ENCODE measurements at regions not wholly inside any gene's neighbourhood (a gene's known extent, or its start where the extent isn't known, plus 50 kb on each side); places are given as distances from the start of the nearest gene placed in this dataset.
A peak's percentile ranks its signal among the peaks of the same experiment; 100 is the strongest.

DNA sequence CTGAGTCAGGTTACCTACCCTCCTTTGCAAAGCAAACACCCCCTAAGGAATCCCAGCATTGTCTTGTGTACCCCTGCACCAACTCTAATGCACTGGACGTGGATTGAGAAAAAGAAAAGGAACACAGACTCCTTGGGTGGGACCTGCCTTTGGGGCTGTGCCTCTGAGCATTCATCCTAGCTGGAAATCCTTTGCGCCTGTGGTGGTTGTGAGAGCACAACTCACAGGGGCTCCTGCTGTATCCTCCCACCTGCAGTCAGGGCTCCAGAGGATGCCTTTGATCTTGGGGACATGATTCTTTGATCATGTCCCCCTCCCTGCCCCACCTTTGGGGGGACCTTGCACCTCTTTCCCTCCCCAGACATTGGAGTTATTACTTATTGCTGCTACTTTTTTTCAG is 338.5 kb downstream of the GADD45G start:
- TF ChIP-seq, protein P1, sequence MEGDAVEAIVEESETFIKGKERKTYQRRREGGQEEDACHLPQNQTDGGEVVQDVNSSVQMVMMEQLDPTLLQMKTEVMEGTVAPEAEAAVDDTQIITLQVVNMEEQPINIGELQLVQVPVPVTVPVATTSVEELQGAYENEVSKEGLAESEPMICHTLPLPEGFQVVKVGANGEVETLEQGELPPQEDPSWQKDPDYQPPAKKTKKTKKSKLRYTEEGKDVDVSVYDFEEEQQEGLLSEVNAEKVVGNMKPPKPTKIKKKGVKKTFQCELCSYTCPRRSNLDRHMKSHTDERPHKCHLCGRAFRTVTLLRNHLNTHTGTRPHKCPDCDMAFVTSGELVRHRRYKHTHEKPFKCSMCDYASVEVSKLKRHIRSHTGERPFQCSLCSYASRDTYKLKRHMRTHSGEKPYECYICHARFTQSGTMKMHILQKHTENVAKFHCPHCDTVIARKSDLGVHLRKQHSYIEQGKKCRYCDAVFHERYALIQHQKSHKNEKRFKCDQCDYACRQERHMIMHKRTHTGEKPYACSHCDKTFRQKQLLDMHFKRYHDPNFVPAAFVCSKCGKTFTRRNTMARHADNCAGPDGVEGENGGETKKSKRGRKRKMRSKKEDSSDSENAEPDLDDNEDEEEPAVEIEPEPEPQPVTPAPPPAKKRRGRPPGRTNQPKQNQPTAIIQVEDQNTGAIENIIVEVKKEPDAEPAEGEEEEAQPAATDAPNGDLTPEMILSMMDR (IDR thresholded peaks at IDR 0.05): no peak
- peaks cover 15% of the 10 kb centered on the region for H3K27me3 Mint-ChIP-seq (ENCODE audit: unreplicated experiment)
- peak; percentile 65 for DNase-seq (ENCODE audit: extremely low spot score, unreplicated experiment)
- no peaks in the 10 kb centered on the region for H3K9me3 Mint-ChIP-seq (ENCODE audit: unreplicated experiment)
- H3K36me3 Mint-ChIP-seq (ENCODE audit: unreplicated experiment): no peaks in the 10 kb centered on the region
- H3K4me3 Mint-ChIP-seq (ENCODE audit: unreplicated experiment): no peak overlapping the region
- H3K4me1 Mint-ChIP-seq (ENCODE audit: unreplicated experiment): peaks cover 5% of the 10 kb centered on the region
- no peak overlapping the region for H3K27ac Mint-ChIP-seq (ENCODE audit: unreplicated experiment)

DNA sequence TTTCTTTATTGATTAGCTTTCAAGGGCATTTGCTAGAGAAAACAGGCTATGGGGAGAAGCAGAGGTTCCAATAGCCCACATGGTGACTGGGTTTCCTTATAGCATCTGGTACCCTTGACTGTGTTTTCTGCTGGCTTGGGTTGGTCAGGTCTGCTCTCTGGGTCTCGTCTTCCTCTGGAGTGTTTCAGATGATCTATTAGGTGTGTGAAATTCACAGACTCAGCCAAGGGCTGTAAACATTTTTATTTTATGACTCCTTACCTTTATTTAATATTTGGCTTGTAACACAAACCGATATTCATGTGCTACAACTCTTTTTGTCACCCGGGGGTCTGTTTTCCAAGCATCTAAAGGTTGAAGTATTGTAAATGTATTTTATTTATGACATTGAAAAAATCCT is 338.9 kb downstream of the GADD45G start:
- no peak overlapping the region for H3K27ac Mint-ChIP-seq (ENCODE audit: unreplicated experiment)
- H3K9me3 Mint-ChIP-seq (ENCODE audit: unreplicated experiment): no peaks in the 10 kb centered on the region
- no peak for DNase-seq (ENCODE audit: extremely low spot score, unreplicated experiment)
- peaks cover 13% of the 10 kb centered on the region for H3K27me3 Mint-ChIP-seq (ENCODE audit: unreplicated experiment)
- TF ChIP-seq, protein P1 (IDR thresholded peaks at IDR 0.05): no peak
- H3K36me3 Mint-ChIP-seq (ENCODE audit: unreplicated experiment): no peaks in the 10 kb centered on the region
- H3K4me3 Mint-ChIP-seq (ENCODE audit: unreplicated experiment): no peak overlapping the region
- peaks cover 3% of the 10 kb centered on the region for H3K4me1 Mint-ChIP-seq (ENCODE audit: unreplicated experiment)

DNA sequence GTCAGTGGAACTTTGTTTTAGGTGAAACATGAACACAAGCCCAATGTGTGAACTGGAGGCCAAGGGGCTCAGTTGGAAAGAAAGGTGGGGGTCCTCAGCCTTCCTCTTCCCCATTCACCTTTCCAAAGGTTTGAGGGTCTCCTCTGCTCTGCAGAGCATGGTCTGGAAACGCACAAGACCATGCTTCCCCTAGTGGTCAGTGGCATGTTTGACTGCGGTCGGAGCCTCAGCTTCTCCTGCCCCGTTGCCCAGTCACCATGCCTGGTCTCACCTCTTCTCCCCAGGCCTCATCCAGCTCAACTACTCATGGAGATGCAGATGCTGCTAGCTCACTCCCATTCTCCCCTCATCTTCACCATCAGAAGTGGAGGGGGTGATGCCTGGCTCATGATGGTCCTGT is 340.3 kb downstream of the GADD45G start:
- H3K4me3 Mint-ChIP-seq (ENCODE audit: unreplicated experiment): no peak overlapping the region
- H3K27me3 Mint-ChIP-seq (ENCODE audit: unreplicated experiment): peaks cover 9% of the 10 kb centered on the region
- no peaks in the 10 kb centered on the region for H3K36me3 Mint-ChIP-seq (ENCODE audit: unreplicated experiment)
- DNase-seq (ENCODE audit: extremely low spot score, unreplicated experiment): peak; percentile 44
- no peaks in the 10 kb centered on the region for H3K9me3 Mint-ChIP-seq (ENCODE audit: unreplicated experiment)
- H3K27ac Mint-ChIP-seq (ENCODE audit: unreplicated experiment): no peak overlapping the region
- no peaks in the 10 kb centered on the region for H3K4me1 Mint-ChIP-seq (ENCODE audit: unreplicated experiment)
- TF ChIP-seq, protein P1 (IDR thresholded peaks at IDR 0.05): peak; percentile 13

DNA sequence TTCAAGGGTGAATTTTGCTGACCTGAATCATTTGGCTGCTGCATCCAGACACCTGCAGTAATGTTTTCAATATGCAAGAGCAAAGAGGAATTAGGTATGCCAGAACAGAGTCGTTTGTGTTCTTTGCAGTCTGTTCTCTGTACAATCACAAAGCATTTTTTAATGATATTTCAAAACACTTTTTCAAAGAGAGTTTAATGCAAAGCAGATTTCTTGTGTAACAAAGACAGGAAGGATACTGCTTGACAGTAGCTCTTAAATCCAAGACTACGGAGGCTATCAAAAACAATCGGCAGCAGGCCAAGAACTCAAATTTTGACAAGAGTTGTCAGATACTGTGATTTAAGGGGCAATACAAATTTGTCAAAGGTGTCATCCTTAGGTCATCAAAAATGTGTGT is 341.9 kb downstream of the GADD45G start:
- no peak overlapping the region for H3K4me3 Mint-ChIP-seq (ENCODE audit: unreplicated experiment)
- H3K9me3 Mint-ChIP-seq (ENCODE audit: unreplicated experiment): no peaks in the 10 kb centered on the region
- peaks cover 9% of the 10 kb centered on the region for H3K27me3 Mint-ChIP-seq (ENCODE audit: unreplicated experiment)
- TF ChIP-seq, protein P1 (IDR thresholded peaks at IDR 0.05): no peak
- no peaks in the 10 kb centered on the region for H3K4me1 Mint-ChIP-seq (ENCODE audit: unreplicated experiment)
- no peak overlapping the region for H3K27ac Mint-ChIP-seq (ENCODE audit: unreplicated experiment)
- no peaks in the 10 kb centered on the region for H3K36me3 Mint-ChIP-seq (ENCODE audit: unreplicated experiment)
- no peak for DNase-seq (ENCODE audit: extremely low spot score, unreplicated experiment)

DNA sequence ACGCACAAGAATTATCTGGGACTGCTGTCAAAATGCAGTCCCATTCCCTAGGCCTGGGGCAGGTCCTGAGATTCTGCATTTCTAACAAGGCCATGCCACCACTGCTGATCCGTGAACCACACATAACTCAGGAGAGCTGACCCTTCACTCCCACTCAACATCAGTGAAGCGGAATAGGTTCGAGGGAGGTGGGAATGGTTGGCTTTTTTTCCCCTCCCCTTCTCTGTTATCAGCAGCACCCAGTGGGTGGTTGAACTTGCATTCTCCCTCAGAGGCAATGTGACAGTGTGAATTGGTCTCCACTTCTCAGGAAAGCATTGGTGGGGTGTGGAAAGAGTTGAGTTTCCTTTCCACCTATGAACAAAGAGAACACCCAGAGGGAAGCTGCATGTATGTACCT is 344.3 kb downstream of the GADD45G start:
- H3K4me1 Mint-ChIP-seq (ENCODE audit: unreplicated experiment): peaks cover 3% of the 10 kb centered on the region
- TF ChIP-seq, protein P1 (IDR thresholded peaks at IDR 0.05): no peak
- peaks cover 2% of the 10 kb centered on the region for H3K27me3 Mint-ChIP-seq (ENCODE audit: unreplicated experiment)
- H3K4me3 Mint-ChIP-seq (ENCODE audit: unreplicated experiment): no peak overlapping the region
- H3K9me3 Mint-ChIP-seq (ENCODE audit: unreplicated experiment): no peaks in the 10 kb centered on the region
- H3K36me3 Mint-ChIP-seq (ENCODE audit: unreplicated experiment): no peaks in the 10 kb centered on the region
- DNase-seq (ENCODE audit: extremely low spot score, unreplicated experiment): no peak
- H3K27ac Mint-ChIP-seq (ENCODE audit: unreplicated experiment): no peak overlapping the region
